ENCODE measurements at regions not wholly inside any gene's neighbourhood (a gene's known extent, or its start where the extent isn't known, plus 50 kb on each side); places are given as distances from the start of the nearest gene placed in this dataset.

DNA sequence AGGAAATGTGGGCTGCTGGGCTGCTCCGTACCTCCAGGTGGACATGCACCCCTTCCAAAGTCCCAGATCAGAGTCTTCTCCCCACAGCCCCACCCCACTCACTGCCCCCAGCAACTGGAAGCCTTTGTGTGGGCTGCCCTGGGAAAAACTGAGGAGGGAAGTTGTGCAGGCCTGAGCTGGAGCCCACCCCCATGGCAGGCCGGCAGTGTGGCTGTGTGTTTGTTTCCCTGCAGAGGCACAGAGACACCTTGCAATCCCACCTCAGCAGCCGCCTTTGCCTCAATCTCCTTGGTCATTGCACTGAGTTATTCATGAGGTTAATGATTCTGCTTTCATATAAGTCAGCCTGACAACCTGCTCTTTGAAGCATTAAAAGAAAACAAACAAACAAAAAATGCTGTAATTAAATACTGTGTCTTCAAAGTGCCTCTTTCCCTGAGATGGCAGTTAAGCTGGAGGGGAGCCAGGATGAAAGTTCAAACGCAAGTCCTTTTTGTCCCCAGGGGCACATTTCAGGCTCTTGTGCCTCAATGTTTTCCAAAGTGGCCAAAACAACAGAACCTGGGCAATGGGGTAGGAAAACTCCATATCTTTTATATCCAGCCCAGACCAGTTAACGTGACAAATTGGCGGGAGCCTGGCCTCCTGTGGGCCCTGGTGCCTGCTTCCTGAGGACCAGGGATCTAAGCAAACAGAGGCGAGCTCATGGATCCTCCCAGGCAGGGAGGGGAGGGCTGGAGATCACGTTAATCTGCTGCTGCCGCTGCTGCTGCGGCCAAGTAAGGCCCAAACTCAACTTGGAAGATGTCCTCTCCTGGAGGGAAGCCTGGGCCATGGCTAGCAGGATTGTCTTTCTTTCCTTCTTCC lies 51.9 kb upstream of the TSPAN11 start:
- no peak for DNase-seq

DNA sequence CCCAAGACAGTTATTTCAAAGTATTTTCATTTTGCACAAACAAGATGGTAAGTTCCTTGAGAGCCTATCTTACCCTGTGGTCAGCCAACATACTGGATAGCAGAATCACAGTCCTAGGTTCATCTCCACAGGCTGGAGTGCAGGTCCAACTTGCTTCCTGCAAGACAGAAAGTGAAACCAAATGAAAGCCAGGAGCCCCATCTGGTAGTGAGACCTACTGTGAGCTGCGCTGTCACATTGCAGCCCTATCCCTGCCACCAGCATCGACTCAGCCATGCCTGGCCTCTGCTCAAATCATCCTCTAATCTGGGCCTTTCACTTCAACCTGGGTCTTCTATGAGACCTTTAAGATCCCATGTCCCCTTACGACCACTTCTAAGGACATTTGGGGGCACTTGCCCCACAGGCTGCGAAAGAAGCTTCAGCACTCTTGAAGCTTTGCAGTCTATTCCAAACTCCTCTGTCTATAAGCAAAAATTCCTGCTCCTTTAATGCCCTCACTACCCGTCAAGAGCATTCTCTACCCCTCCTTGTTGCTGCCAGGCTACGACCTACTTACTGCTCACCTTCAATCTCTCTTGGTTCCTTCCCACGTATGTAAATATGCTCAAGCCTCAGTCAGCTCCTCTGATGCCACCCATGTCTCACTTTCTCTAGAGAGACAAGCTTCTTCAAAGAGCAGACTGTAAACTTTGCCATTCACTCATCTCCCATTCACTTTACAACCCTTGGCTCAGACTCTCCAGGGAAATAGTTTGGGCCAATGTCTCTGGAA lies 55.9 kb upstream of the TSPAN11 start:
- DNase-seq, result no peak

DNA sequence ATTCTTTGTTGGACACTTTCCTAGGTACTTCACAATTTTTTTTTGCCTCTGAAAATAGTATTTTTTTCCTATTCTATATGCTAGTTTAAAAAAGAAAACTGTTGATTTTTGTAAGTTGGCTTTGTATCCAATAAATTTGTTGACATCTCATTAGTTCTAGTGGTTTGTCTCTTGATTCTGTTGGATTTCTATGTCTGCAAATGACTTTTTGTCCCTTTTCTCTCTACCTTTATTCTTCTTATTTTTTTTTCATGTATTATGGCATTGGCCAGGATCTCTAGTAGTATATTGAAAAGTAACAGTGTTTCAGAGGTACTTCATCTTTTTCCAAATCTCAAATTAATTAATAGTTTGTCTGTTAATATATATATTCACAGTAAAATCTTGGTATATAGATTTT lies 59.1 kb upstream of the TSPAN11 start:
- no peak for DNase-seq

DNA sequence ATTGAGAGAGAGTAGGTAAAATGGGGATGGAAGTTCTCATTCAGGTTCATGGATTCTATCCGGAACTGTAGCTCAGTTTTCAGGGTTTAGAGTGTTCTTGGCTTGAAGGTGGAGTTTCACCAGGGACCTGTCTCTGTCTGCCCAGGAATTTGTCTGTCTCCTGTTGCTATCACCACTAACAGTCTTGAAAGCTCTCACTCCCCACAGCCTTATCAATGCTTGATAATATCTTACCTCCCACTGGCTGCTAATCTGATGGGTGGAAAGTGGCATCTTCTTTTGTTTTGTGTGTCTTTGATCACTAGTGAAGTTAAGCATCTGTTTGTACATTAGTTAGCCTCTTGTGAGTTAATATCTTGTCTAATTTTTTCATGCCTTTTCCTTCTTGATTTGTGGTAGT lies 60.3 kb upstream of the TSPAN11 start:
- DNase-seq, result no peak

DNA sequence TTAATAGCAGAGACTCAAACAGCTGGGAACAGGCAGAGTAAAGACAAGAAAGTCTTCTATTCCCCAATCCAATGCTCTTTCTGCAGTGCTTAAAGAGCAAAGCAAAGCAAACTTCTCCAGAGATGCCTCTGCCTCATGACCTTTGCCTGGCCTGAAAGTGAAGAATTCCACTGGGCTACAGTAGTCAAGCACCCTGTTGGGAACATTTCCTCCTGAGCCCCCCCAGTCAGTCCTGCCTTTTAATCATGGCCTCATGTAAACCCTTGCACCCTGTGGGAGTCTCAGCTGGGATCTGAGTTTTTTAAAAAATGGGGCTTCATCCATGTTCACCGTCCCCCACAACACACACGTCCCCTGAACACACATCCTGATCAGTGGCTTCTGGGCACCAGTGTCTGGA lies 62.7 kb upstream of the TSPAN11 start:
- DNase-seq, result no peak

DNA sequence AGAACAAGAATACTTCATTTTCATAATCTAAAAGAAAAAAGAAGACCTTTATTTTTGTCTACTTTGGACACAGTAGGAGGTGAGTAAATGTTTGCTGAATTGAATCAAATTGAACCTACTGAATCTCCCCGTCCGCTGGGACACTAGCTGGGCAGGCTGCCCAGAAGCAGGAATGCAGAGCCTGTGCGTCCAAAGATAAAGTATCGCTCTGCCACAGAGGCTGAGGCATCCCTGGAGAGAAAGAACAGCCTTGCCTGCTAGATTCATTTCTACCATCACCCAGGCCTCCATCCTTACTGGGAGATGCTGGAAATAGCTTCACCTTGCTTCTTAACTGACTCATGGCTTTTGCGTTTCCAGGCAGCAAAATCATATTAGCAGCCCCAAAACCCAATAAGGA lies 64.1 kb upstream of the TSPAN11 start:
- no peak for DNase-seq

DNA sequence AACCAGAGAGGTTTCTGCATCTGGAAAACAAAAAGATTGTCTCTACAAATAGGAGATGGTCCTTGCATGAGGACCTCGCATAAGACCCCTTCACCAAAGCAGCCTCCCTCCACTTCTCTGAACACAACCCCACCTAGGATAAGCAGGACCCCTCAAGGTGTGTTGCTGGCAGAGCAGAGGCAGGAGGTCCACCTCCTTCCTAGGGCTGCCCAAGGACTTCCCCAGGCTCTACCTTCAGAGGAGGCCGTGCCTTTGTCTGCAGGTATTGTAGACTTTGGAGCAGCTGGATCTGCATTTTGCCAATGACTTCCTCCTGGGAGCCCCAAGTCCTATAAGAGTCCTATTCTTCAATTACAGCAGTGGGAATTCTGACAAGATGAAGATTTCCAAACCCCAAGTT lies 67.3 kb upstream of the TSPAN11 start:
- no peak for DNase-seq

DNA sequence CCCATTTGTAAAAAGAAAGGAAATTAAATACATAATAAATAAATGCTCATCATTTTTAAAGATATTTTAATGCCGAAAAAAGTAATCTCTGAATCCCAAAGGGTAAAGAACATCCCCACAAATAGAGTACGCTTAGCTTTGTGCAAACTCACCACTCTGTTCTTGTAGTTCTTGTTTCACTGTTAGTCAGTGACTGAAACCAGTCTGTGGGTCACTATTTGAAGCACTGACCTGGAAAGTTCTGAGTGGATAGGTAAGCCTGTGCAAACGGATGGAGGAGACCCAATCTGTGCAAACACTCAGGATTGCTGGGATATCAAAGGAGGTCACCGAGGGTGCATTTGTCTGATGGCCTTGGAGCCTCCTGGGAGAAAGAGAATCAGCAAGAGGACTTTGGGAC lies 68.1 kb upstream of the TSPAN11 start:
- DNase-seq, result no peak

DNA sequence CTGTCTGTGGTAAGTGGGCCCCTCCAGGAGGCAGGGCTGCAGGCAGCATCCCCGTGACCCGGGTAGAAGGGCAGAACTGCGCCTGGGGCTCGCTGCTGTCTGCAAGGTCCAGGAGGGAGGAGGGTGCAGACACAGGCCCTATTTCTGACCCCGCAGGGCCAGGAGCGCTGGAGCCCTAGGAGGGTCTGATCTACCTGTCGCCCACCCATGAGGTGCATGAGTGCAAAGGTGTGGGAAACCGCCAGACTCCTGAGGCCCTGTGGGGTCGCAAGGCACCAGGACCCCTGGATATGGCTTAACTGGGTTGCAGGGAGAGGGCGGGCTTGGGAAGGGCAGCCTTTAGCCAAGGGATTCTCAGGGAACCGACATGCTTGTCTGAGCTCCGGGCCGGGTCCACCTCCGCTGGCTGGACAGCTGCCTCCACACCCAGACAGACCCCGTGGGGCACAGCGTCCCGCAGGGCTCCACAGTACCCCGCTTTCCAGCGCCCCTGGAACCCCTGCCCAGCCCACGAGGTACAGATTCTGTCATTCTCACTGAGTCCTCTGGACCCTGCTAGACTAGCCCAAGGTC lies 72.9 kb upstream of the TSPAN11 start:
- DNase-seq, result no peak

DNA sequence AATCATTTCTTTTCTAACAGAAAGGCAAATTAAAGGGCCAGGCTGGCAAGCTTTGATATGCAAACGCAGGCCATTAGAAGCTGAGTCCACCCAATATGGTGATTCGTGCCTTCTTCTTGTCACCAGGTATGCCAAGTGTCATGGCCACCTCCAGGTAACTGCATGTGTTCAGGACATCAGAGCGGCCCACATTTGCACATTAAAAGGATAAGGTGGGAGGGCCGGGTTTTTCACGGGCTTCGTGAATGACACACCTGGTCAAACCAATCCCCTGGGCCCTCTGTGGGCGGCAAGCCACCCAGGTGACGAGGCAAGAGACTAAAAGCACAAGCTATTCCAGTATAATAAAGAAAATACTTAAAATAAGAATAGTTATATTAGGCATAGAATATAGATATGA lies 75.9 kb upstream of the TSPAN11 start:
- DNase-seq, result no peak

DNA sequence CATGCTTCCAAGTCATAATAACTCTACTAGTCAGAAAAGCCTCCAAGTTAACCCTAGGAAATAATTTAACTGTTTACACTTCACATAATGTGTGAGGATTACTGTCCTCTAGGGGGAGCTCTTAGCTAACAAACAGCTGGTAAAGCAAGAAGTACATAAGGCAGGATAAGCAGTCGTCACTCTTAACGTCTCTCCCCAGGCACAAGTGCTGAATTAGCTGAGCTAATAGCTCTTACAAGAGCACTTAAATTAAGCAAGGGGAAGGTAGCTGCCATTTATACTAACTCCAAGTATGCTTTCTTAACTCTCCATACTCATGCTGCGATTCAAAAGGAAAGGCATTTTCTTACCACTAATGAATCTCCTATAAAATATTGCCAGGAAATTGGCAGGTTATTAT lies 79.3 kb upstream of the TSPAN11 start:
- peak; percentile 74 for DNase-seq

DNA sequence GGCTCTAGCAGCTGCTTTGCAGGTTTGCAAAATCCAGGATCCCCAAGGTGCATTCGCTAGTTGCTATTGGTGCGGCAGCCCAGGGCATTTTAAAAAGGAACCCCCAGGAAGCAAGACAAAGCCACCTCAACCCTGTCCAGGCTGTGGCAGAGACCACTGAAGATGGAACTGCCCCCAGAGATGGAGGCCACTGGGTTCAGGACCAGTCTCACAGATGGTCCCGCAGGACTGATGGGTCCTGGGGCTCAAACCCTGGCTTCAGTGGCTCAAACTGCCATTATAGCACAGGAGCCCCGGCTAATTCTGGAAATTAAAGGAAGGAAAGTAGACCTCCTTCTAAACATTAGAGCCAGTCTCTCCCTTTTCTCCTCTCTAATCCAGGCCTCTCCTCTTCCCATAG lies 79.8 kb upstream of the TSPAN11 start:
- no peak for DNase-seq

DNA sequence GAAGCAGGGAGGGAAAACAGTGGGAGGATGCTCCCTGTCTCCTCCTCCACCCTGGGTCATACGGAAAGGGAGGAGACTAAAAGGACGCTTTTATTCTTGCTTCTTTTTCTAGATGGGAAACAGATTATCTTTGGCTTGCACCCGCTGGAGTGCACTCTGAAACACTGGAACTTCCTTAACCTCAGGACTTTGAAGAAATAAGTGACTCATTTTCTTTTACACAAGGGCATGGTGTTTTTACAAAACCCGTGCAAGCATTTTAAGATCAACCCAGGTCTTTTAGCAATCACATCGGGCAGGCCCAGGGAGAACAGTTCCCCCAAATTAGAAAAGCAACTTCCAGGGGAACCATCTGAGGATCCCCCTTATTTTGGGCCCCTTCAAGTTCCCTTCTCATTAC lies 80.9 kb upstream of the TSPAN11 start:
- DNase-seq, result no peak

DNA sequence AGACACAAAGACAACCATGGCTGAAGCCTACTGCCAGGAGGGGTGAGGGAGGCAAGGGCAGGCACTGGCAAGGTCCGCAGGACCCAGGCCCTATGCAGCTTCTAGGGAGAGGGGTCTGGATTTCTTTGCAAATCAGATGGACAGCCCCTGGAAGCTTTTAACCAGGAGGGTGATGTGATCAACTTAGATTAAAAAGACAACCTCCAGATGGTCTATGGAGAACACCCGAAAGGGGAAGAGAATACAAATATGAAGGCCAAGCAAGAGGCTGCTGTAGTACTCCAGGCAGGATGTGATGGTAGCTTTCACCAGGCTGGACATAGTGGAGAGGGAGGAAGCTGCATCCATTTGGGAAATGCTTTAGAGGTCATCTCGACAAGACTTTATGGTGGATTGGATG lies 83.3 kb upstream of the TSPAN11 start:
- DNase-seq, result no peak

DNA sequence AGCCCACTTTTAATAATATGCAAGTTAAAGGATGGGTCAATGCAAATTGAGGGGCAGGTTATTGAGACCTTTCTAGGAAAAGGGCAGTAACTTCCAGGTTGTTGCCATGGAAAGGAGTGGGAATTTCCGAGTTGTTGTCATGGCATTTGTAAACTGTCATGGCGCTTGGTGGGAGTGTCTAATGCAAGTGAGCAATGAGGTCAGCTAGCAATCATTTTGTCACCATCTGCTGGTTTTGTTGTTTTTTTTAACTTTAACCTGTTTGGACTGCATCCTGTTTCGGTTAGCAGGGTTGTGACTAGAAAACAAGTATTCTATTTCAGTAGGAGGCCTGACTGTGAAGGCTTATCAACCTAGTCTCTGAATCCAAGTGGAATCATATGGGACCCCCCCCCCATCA lies 85.8 kb upstream of the TSPAN11 start:
- DNase-seq, result no peak

DNA sequence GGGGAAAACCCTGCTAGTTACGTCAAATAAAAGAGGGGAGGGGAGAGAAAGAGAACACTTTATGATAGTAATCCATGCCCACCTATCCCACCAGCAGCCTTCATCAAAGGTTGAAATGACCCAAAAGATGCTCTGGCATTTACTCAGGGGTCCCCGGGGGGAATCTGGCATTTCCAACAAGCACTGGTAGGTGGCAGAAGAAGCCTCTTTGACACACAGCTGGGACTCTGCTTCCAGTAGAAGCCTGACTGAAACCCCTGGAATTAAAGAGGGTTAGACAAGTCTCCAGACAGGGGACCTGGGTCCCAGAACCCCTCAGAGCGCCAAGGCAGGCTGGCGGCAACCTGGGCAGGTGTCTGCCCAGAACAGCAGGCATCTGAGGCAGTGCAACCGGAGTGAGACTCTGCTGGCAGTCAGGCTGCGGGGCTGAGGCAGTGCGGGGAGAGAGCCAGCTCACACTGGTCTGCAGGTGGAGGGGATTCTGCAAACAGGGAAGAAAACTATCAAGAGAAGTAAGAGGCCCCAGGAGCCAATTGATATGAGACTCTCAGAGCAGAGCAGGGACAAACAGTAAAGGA lies 85.0 kb upstream of the CAPRIN2 start:
- no peak for DNase-seq

DNA sequence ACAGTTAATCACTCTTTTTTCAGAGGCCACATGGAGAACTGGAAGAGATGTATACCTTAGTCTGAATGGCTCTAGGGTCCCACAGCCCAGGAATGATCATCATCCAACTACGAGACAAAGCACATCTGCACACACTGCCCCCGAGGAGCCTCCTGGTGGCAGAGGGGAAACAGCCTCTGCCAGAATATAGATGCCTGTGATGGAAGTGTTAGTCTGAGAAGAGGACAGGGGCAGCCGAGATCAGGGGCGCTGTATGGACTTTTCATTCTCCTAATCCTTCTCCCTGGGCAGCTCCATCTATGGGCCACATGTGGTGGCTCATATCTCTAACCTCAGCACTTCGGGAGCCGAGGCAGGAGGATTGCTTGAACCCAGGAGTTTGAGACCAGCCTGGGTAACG lies 82.8 kb upstream of the CAPRIN2 start:
- no peak for DNase-seq

DNA sequence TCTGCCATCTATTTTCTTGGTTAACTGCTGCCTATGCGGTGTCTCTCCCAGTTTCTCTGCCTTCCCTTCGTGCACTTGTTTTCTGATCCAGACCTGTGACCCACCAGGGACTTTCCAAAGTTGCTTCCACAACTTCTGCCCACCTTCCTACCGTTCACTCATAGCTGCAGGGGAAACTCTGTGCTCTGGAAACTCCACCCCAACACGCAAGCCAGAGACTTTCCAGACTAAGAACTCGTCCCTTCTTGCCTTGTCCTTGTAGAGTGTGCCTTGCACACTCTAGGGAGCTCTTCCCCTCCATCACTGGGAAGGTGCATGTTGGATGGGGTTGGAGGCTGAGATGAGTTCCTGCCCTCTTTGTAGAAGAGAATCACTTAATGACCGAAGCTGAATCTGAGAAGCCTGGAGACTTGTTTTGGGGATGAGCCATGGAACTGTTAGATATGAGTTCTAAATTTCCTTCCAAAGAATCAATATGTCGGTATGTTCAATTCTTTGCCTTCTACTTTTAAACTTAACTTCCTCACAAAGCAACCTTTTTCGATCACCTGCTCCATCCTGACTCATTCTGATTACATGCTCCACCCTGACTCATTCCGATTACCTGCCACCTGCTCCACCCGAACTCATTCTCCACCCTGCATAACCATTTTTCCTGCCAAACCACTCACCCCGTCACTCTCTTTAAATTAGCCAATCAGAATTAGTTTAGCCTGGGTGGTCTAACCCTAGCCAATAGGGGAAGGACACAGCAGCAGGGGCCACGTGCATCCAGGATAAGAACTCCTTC lies 82.1 kb upstream of the CAPRIN2 start:
- no peak for DNase-seq

DNA sequence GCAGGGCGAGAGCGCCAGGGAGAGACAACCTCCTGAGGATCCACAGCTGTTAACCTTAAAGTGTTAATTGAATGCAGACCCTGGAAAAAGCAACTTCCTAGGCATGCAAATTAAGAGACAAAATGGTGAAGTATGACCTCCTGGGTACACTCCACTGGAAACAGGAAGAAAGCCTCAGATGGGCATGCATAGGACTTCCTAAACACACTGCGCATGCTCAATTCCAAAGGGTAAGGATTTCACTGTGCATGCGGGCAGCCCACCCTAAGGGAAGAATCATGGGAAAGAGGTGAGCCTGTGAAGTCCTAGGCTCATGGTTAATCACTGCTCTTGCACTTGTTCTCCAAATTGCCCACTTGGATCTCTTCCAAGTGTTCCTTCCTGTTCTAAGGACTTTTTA lies 80.5 kb upstream of the CAPRIN2 start:
- no peak for DNase-seq

DNA sequence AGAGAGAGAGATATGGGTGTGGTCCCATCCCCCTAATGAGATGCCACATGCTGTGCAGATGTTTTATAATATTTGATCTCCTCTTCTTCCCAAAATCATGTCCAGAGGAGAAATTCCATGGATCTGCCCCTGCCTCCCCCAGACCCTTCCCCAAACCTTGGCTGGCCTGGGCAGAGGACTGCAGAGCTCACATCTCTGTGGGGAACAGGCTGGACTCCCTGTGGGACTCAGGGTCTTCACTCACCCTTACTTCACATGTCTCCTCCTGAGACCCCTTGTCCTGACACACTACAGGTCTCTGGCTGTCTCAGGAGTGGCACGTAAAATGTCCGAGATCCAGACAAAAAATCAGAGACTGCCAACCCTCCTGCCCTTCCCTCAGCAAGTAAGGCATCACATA lies 76.0 kb upstream of the CAPRIN2 start:
- no peak for DNase-seq

DNA sequence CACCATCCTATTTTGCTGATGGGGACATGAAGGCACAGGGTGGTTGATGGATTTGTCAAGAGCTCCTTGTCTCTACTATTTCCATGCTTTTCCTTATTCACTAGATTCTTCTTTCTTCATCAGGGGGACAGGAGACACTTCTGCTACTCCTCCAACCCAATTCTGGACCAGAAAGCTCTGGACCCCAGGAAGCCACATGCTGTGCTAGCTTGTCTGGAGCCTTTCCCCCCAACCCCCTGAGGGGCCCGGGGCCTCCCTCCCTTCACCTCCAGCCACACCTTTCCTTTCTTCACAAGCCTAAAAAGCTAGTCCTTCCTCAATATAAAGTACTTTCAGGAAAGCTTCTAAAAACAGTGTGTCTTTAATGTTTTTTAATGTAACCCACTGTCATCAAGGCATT lies 75.1 kb upstream of the CAPRIN2 start:
- DNase-seq, result no peak

DNA sequence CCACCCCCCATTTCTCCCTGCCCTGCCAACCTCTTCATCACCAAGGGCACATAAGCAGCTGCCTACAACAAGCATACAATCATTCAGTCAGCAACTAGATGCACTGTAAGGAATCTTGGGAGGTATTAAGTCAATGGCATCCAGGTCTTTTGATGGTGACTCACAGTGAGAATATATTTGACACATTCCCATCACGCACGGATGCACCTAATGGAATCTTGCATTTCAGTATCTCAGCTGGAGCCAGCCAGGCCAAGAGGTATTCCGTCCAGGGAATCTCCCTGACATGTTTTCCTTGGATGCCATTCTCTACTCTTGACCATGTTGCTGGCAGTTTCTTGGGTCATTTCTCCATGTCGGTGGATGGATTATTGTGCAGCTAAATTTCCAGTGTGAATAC lies 73.9 kb upstream of the CAPRIN2 start:
- no peak for DNase-seq
